CD4-positive, alpha-beta T cell treated with Interleukin-4 for 1 hour (primary cell): ENCODE measurements at regions not wholly inside any gene's neighbourhood (a gene's known extent, or its start where the extent isn't known, plus 50 kb on each side); places are given as distances from the start of the nearest gene placed in this dataset.

Experiments used
- DNase-seq, 2 donors: peaks; one replicate each; pipeline ENCODE4 v3.0.0-alpha.2; 2020 to 2022

GRCh38 chr2:173791502-173791901, 173.7 kb downstream of the SP3 start:
- DNase-seq, result no peak

GRCh38 chr2:173792166-173792565, 173.0 kb downstream of the SP3 start:
- no peak for DNase-seq

- no peak for DNase-seq
These were observed 172.4 kb downstream of the SP3 start for GRCh38 chr2:173792741-173793140.

GRCh38 chr2:173793709-173794565, 171.2 kb downstream of the SP3 start:
- DNase-seq, result no peak

GRCh38 chr2:173797586-173798263, 167.4 kb downstream of the SP3 start:
- DNase-seq, result no peak

GRCh38 chr2:173802518-173802917, 162.7 kb downstream of the SP3 start:
- no peak for DNase-seq

GRCh38 chr2:173803449-173803848, 161.7 kb downstream of the SP3 start:
- DNase-seq, result no peak

GRCh38 chr2:173806761-173807160, 158.4 kb downstream of the SP3 start:
- no peak for DNase-seq

- DNase-seq, result no peak
These were observed 156.5 kb downstream of the SP3 start for GRCh38 chr2:173808718-173809117.

- no peak for DNase-seq
These were observed 152.9 kb downstream of the SP3 start for GRCh38 chr2:173812321-173812720.

GRCh38 chr2:173814306-173814705, 150.9 kb downstream of the SP3 start:
- no peak for DNase-seq

GRCh38 chr2:173815772-173816171, 149.4 kb downstream of the SP3 start:
- no peak for DNase-seq

- DNase-seq, result no peak
These were observed 147.6 kb downstream of the SP3 start for GRCh38 chr2:173817582-173817981.

GRCh38 chr2:173818285-173818684, 146.9 kb downstream of the SP3 start:
- no peak for DNase-seq

- no peak for DNase-seq
These were observed 145.3 kb downstream of the SP3 start for GRCh38 chr2:173819852-173820251.

- no peak for DNase-seq
These were observed 143.7 kb downstream of the SP3 start for GRCh38 chr2:173821451-173821850.

- DNase-seq, result no peak
These were observed 142.2 kb downstream of the SP3 start for GRCh38 chr2:173822889-173823542.

- no peak for DNase-seq
These were observed 141.6 kb downstream of the SP3 start for GRCh38 chr2:173823543-173823939.

GRCh38 chr2:173828189-173829142, 136.7 kb downstream of the SP3 start:
- no peak for DNase-seq

- no peak for DNase-seq
These were observed 135.4 kb downstream of the SP3 start for GRCh38 chr2:173829727-173830126.

- no peak for DNase-seq
These were observed 135.0 kb downstream of the SP3 start for GRCh38 chr2:173830170-173830569.
